NCI-H510A treated with DMSO at 0.1 percent for 48 hours (cell line): ENCODE measurements at regions not wholly inside any gene's neighbourhood (a gene's known extent, or its start where the extent isn't known, plus 50 kb on each side); places are given as distances from the start of the nearest gene placed in this dataset.
"Not testable (repeated sequence)": the region's sequence is repeated elsewhere in the genome, so short reads cannot be mapped to it uniquely, and the experiment has no call there.

Experiments
- DNase-seq: peaks from one replicate; lab custom pipeline; 2025; lab: John Stamatoyannopoulos, UW

- DNase-seq = no peak
Measured at GRCh38 chr1:102365071-102365470, 368.3 kb upstream of the OLFM3 start.

- no peak for DNase-seq
Measured at GRCh38 chr1:102336602-102337001, 339.9 kb upstream of the OLFM3 start.

GRCh38 chr1:102318104-102318806 is 321.5 kb upstream of the OLFM3 start:
- no peak for DNase-seq

- no peak for DNase-seq
Measured at GRCh38 chr1:102315096-102315495, 318.4 kb upstream of the OLFM3 start.

GRCh38 chr1:102296116-102296515 is 299.4 kb upstream of the OLFM3 start:
- DNase-seq = no peak

GRCh38 chr1:102282955-102283354 is 286.2 kb upstream of the OLFM3 start:
- no peak for DNase-seq

GRCh38 chr1:102262994-102263393 is 266.3 kb upstream of the OLFM3 start:
- no peak for DNase-seq

GRCh38 chr1:102252731-102253505 is 256.2 kb upstream of the OLFM3 start:
- DNase-seq = no peak

- no peak for DNase-seq
Measured at GRCh38 chr1:102241431-102242338, 245.0 kb upstream of the OLFM3 start.

GRCh38 chr1:102239247-102239646 is 242.5 kb upstream of the OLFM3 start:
- DNase-seq = no peak

- DNase-seq = no peak
Measured at GRCh38 chr1:102234753-102235359, 238.1 kb upstream of the OLFM3 start.

- no peak for DNase-seq
Measured at GRCh38 chr1:102219463-102219862, 222.7 kb upstream of the OLFM3 start.

GRCh38 chr1:102210891-102211290 is 214.2 kb upstream of the OLFM3 start:
- not testable (repeated sequence) for DNase-seq

GRCh38 chr1:102191723-102192122 is 195.0 kb upstream of the OLFM3 start:
- DNase-seq = peak; percentile 82

GRCh38 chr1:102190429-102190828 is 193.7 kb upstream of the OLFM3 start:
- no peak for DNase-seq

- DNase-seq = no peak
Measured at GRCh38 chr1:102186536-102186935, 189.8 kb upstream of the OLFM3 start.

- no peak for DNase-seq
Measured at GRCh38 chr1:102185260-102185659, 188.5 kb upstream of the OLFM3 start.

- no peak for DNase-seq
Measured at GRCh38 chr1:102184477-102184876, 187.8 kb upstream of the OLFM3 start.

GRCh38 chr1:102183711-102184110 is 187.0 kb upstream of the OLFM3 start:
- peak; percentile 29 for DNase-seq

- DNase-seq = no peak
Measured at GRCh38 chr1:102182603-102183260, 186.0 kb upstream of the OLFM3 start.

- no peak for DNase-seq
Measured at GRCh38 chr1:102181341-102181740, 184.6 kb upstream of the OLFM3 start.

- DNase-seq = no peak
Measured at GRCh38 chr1:102178480-102178879, 181.8 kb upstream of the OLFM3 start.
